HEK293 (cell line): ENCODE measurements at regions not wholly inside any gene's neighbourhood (a gene's known extent, or its start where the extent isn't known, plus 50 kb on each side); places are given as distances from the start of the nearest gene placed in this dataset.
"Not testable (repeated sequence)": the region's sequence is repeated elsewhere in the genome, so short reads cannot be mapped to it uniquely, and the experiment has no call there.

ENCODE experiments used
- CTCF ChIA-PET: fragments of 350-600 bp; formaldehyde crosslinking; extraction: SDS; loops from one replicate; lab custom pipeline; 2021; ENCODE audit warnings: antibody characterized with exemption; lab: Yijun Ruan, JAX
- POLR2A ChIA-PET: fragments of 300-600 bp; formaldehyde crosslinking; extraction: SDS; loops from one replicate; lab custom pipeline; 2020; ENCODE audit warnings: antibody characterized with exemption, inconsistent platforms; lab: Yijun Ruan, JAX
- H3K27ac ChIP-seq: fragments of 200-500 bp; sonication (Bioruptor generic); 2 replicates; pipeline ENCODE4 v1.5.1; 2014; ENCODE audit warnings: low read depth, low read length, control low read depth, inconsistent platforms; ENCODE audit errors: extremely low read depth
- H3K36me3 ChIP-seq, 2 experiments: fragments of 200-500 bp in 1 of 2; sonication (Bioruptor generic) in 1 of 2; 1 replicate in 1 of 2; 2 replicates in 1 of 2; pipeline ENCODE4 v1.5.1; 2014 to 2017; ENCODE audit warnings: inconsistent platforms in 2 of 2, low read length in 2 of 2; ENCODE audit not compliant: control insufficient read depth in 2 of 2, insufficient read depth in 1 of 2
- H3K4me1 ChIP-seq: fragments of 200-500 bp; sonication (Bioruptor generic); 2 replicates; pipeline ENCODE4 v1.5.1; 2014; ENCODE audit warnings: mild to moderate bottlenecking, low read length, inconsistent platforms; ENCODE audit not compliant: control insufficient read depth, insufficient read depth
- H3K4me3 ChIP-seq: 2 replicates; pipeline ENCODE4 v1.5.1; 2011; ENCODE audit warnings: low read depth, mild to moderate bottlenecking, control low read depth, low read length, moderate library complexity
- H3K9me3 ChIP-seq: fragments of 200-500 bp; sonication (Bioruptor generic); 2 replicates; pipeline ENCODE4 v1.5.1; 2014; ENCODE audit warnings: low read depth, low read length, inconsistent platforms; ENCODE audit not compliant: control insufficient read depth, insufficient read depth
- CTCF ChIP-seq: fragments of 450-650 bp; formaldehyde crosslinking; IDR thresholded peaks from 2 replicates; pipeline ENCODE4 v1.5.1; 2016; ENCODE audit warnings: missing biosample characterization, missing genetic modification characterization
- GLI4 ChIP-seq: fragments of 450-650 bp; formaldehyde crosslinking; IDR thresholded peaks from 2 replicates; pipeline ENCODE4 v1.5.1; 2016; ENCODE audit warnings: missing biosample characterization, missing genetic modification characterization
- KLF7 ChIP-seq: fragments of 450-650 bp; formaldehyde crosslinking; IDR thresholded peaks from 2 replicates; pipeline ENCODE4 v1.5.1; 2016; ENCODE audit warnings: missing biosample characterization, missing genetic modification characterization, borderline replicate concordance
- OVOL3 ChIP-seq: fragments of 450-650 bp; formaldehyde crosslinking; IDR thresholded peaks from 2 replicates; pipeline ENCODE4 v1.5.1; 2016; ENCODE audit warnings: missing biosample characterization, missing genetic modification characterization
- PRDM1 ChIP-seq: fragments of 450-650 bp; formaldehyde crosslinking; IDR thresholded peaks from 2 replicates; pipeline ENCODE4; 2016; ENCODE audit warnings: missing biosample characterization, missing genetic modification characterization
- ZBTB44 ChIP-seq: fragments of 450-650 bp; IDR thresholded peaks from 2 replicates; pipeline ENCODE4 v1.5.1; 2018; ENCODE audit warnings: missing biosample characterization, mild to moderate bottlenecking, missing genetic modification characterization
- ZFHX2 ChIP-seq: fragments of 450-650 bp; formaldehyde crosslinking; conservative IDR thresholded peaks from 2 replicates; pipeline ENCODE4 v1.5.1; 2016; ENCODE audit warnings: missing biosample characterization, missing genetic modification characterization
- ZNF132 ChIP-seq: fragments of 450-650 bp; formaldehyde crosslinking; IDR thresholded peaks from 2 replicates; pipeline ENCODE4 v1.5.1; 2017; ENCODE audit warnings: missing biosample characterization, missing genetic modification characterization, borderline replicate concordance
- ZNF140 ChIP-seq: fragments of 450-650 bp; formaldehyde crosslinking; IDR thresholded peaks from 2 replicates; pipeline ENCODE4 v1.5.1; 2016; ENCODE audit warnings: missing biosample characterization, missing genetic modification characterization
- ZNF146 ChIP-seq: fragments of 450-650 bp; formaldehyde crosslinking; IDR thresholded peaks from 2 replicates; pipeline ENCODE4 v1.5.1; 2016; ENCODE audit warnings: missing biosample characterization, missing genetic modification characterization
- ZNF157 ChIP-seq: fragments of 450-650 bp; formaldehyde crosslinking; IDR thresholded peaks from 2 replicates; pipeline ENCODE4 v1.5.1; 2016; ENCODE audit warnings: missing biosample characterization, missing genetic modification characterization
- ZNF350 ChIP-seq: fragments of 450-650 bp; formaldehyde crosslinking; IDR thresholded peaks from 2 replicates; pipeline ENCODE4 v1.5.0; 2017; ENCODE audit warnings: missing biosample characterization, mild to moderate bottlenecking, missing genetic modification characterization
- ZNF416 ChIP-seq: fragments of 450-650 bp; formaldehyde crosslinking; IDR thresholded peaks from 2 replicates; pipeline ENCODE4 v1.5.1; 2016; ENCODE audit warnings: missing biosample characterization, missing genetic modification characterization
- ZNF473 ChIP-seq: fragments of 450-650 bp; formaldehyde crosslinking; IDR thresholded peaks from 2 replicates; pipeline ENCODE4 v1.5.1; 2017; ENCODE audit warnings: missing biosample characterization, missing genetic modification characterization
- ZNF549 ChIP-seq: fragments of 450-650 bp; IDR thresholded peaks from 2 replicates; pipeline ENCODE4 v1.5.1; 2018; ENCODE audit warnings: missing biosample characterization, missing genetic modification characterization, mild to moderate bottlenecking, inconsistent platforms, moderate library complexity
- ZNF623 ChIP-seq: fragments of 450-650 bp; formaldehyde crosslinking; IDR thresholded peaks from 2 replicates; pipeline ENCODE4 v1.5.1; 2016; ENCODE audit warnings: missing biosample characterization, missing genetic modification characterization
- ZNF639 ChIP-seq: fragments of 450-650 bp; formaldehyde crosslinking; IDR thresholded peaks from 2 replicates; pipeline ENCODE4 v1.5.1; 2016; ENCODE audit warnings: missing biosample characterization, missing genetic modification characterization
- ZNF677 ChIP-seq: fragments of 450-650 bp; IDR thresholded peaks from 2 replicates; pipeline ENCODE4 v1.5.0; 2018; ENCODE audit warnings: missing biosample characterization, mild to moderate bottlenecking, missing genetic modification characterization, moderate library complexity
- ZNF707 ChIP-seq: fragments of 450-650 bp; formaldehyde crosslinking; IDR thresholded peaks from 2 replicates; pipeline ENCODE4 v1.5.1; 2016; ENCODE audit warnings: missing biosample characterization, missing genetic modification characterization
- ZNF785 ChIP-seq: fragments of 450-650 bp; formaldehyde crosslinking; IDR thresholded peaks from 2 replicates; pipeline ENCODE4 v1.5.1; 2016; ENCODE audit warnings: missing biosample characterization, missing genetic modification characterization
- ZSCAN23 ChIP-seq: fragments of 450-650 bp; formaldehyde crosslinking; IDR thresholded peaks from 2 replicates; pipeline ENCODE4 v1.5.1; 2016; ENCODE audit warnings: missing biosample characterization, missing genetic modification characterization

GRCh38 chr5:85475151-85475550 lies 1090.5 kb upstream of the EDIL3 start:
- POLR2A ChIA-PET, H3K4me3 ChIP-seq, H3K36me3 ChIP-seq, H3K9me3 ChIP-seq, H3K27ac ChIP-seq, H3K4me1 ChIP-seq: not testable (repeated sequence)
- CTCF ChIA-PET = interaction anchor here (0.6 kb wide), 1 partner anchor 182 kb away, joined by 3 read pairs; no protein-coding TSS in a partner anchor
- TF ChIP-seq ZNF146 = peak; percentile 51; the same call in 1 of the 2 replicates

GRCh38 chr5:85476617-85477016 lies 1091.9 kb upstream of the EDIL3 start:
- ChIA-PET POLR2A (no interaction called here), CTCF (no interaction called here)
- TF ChIP-seq PRDM1 (tag by site-specific recombination) (no peak), ZNF350 (tag by site-specific recombination) (no peak), ZNF785 (no peak), ZNF677 (no peak), ZSCAN23 (tag by site-specific recombination) (no peak), ZNF416 (no peak), ZNF157 (tag by site-specific recombination) (no peak), GLI4 (no peak), ZNF473 (no peak), ZNF549 (tag by site-specific recombination) (no peak)
- Histone ChIP-seq H3K36me3 (no peaks in the 10 kb centered on the region), H3K27ac (no peak overlapping the region), H3K9me3 (no peaks in the 10 kb centered on the region), H3K4me1 (no peaks in the 10 kb centered on the region), H3K4me3 (no peak overlapping the region)

- CTCF ChIA-PET = interaction anchor here (0.5 to 0.7 kb wide), 2 partner anchors 53 to 798 kb away, joined by 3 read pairs; no protein-coding TSS in a partner anchor
- TF ChIP-seq ZNF623 (tag by site-specific recombination) (no peak), OVOL3 (tag by site-specific recombination) (no peak), KLF7 (tag by site-specific recombination) (no peak), ZBTB44 (tag by site-specific recombination) (no peak), ZNF639 (tag by site-specific recombination) (no peak), ZNF707 (tag by site-specific recombination) (no peak)
- TF ChIP-seq, all 188 proteins: peak for 0
- Histone ChIP-seq H3K36me3 (no peaks in the 10 kb centered on the region), H3K9me3 (no peaks in the 10 kb centered on the region), H3K4me3 (no peak overlapping the region), H3K4me1 (no peaks in the 10 kb centered on the region), H3K27ac (no peak overlapping the region)
- POLR2A ChIA-PET = no interaction called here
These were observed 1095.2 kb upstream of the EDIL3 start for GRCh38 chr5:85479849-85480248.

- Histone ChIP-seq H3K9me3 (no peaks in the 10 kb centered on the region), H3K36me3 (no peaks in the 10 kb centered on the region), H3K27ac (no peak overlapping the region), H3K4me3 (no peak overlapping the region), H3K4me1 (no peaks in the 10 kb centered on the region)
- ChIA-PET POLR2A (no interaction called here), CTCF (no interaction called here)
- no peak for TF ChIP-seq ZNF140 (tag by site-specific recombination)
- TF ChIP-seq ZFHX2 (tag by site-specific recombination) = no peak
- no peak for TF ChIP-seq ZNF132 (tag by site-specific recombination)
- TF ChIP-seq OVOL3 (tag by site-specific recombination) = no peak
- no peak for TF ChIP-seq ZNF639 (tag by site-specific recombination)
- TF ChIP-seq CTCF (tag by site-specific recombination) = no peak
These were observed 1100.4 kb upstream of the EDIL3 start for GRCh38 chr5:85484982-85485574.
